HG03159 (cell line): ENCODE measurements at regions not wholly inside any gene's neighbourhood (a gene's known extent, or its start where the extent isn't known, plus 50 kb on each side); places are given as distances from the start of the nearest gene placed in this dataset.

Experiments
- ATAC-seq: cut with Tn5 transposase; IDR thresholded peaks from one replicate; pipeline ENCODE4 v1.9.1; 2021; ENCODE audit warnings: mild to moderate bottlenecking, moderate library complexity; ENCODE audit not compliant: unreplicated experiment

GRCh38 chr11:105201166-105201565 lies 61.6 kb upstream of the CARD18 start:
- no peak for ATAC-seq

GRCh38 chr11:105197071-105197815 lies 57.7 kb upstream of the CARD18 start:
- ATAC-seq = no peak

- no peak for ATAC-seq
Observed at GRCh38 chr11:105193260-105193659, 53.7 kb upstream of the CARD18 start.

- ATAC-seq = peak; percentile 67
Observed at GRCh38 chr11:105192115-105192514, 52.5 kb upstream of the CARD18 start.

- ATAC-seq = no peak
Observed at GRCh38 chr11:105189581-105189980, 50.0 kb upstream of the CARD18 start.
